HepG2 (cell line): ENCODE measurements at regions not wholly inside any gene's neighbourhood (a gene's known extent, or its start where the extent isn't known, plus 50 kb on each side); places are given as distances from the start of the nearest gene placed in this dataset.
A peak's percentile ranks its signal among the peaks of the same experiment; 100 is the strongest.

Source experiments
- ATAC-seq: fragments of 200-7000 bp; cut with Tn5 transposase; 3 replicates; pipeline ENCODE4 v1.9.1; 2020; ENCODE audit warnings: mild to moderate bottlenecking, moderate library complexity
- BruUV-seq: library from RNA; stranded (reverse); fragments of 400-500 nt; replicated peaks from 2 replicates; lab custom pipeline; 2021; lab: Mats Ljungman, UMichigan
- CTCF ChIA-PET: fragments of 300-600 bp; formaldehyde crosslinking; extraction: SDS; loops from one replicate; lab custom pipeline; 2021; ENCODE audit warnings: low total read pairs, inconsistent platforms, low intra/inter-chr PET ratio; lab: Yijun Ruan, JAX
- POLR2A ChIA-PET: fragments of 350-600 bp; sonication (Branson Sonifier 250); formaldehyde crosslinking; loops from one replicate; lab custom pipeline; 2020; ENCODE audit warnings: antibody characterized with exemption, inconsistent platforms; lab: Yijun Ruan, JAX
- DNase-seq: peaks from one replicate; pipeline ENCODE4 v3.0.0-alpha.2; 2015; ENCODE audit warnings: low spot score
- FAIRE-seq: peaks from 3 replicates; lab custom pipeline; 2011; peaks lifted over from hg19 to GRCh38; lab: Jason Lieb, UNC
- H2AFZ ChIP-seq: one replicate; pipeline ENCODE4 v1.6.1; 2011; ENCODE audit warnings: low read length, inconsistent platforms
- H3K27ac ChIP-seq: fragments of 300-600 bp; 3 replicates; pipeline ENCODE4 v1.8.0; 2011; ENCODE audit warnings: mixed run types, mild to moderate bottlenecking, mixed read lengths, low read length, inconsistent platforms; ENCODE audit not compliant: insufficient read depth; ENCODE audit errors: extremely low read length
- H3K27me3 ChIP-seq, 2 experiments: fragments of 200-600 bp in 1 of 2; 2 replicates in 1 of 2; 3 replicates in 1 of 2; pipeline versions ENCODE4 v1.6.0 to v1.8.0; 2011; ENCODE audit warnings: low read length in 2 of 2, mild to moderate bottlenecking in 2 of 2, moderate library complexity in 2 of 2, inconsistent platforms in 1 of 2; ENCODE audit not compliant: insufficient read depth in 2 of 2, control insufficient read depth in 1 of 2
- H3K36me3 ChIP-seq, 2 experiments: fragments of 200-600 bp in 1 of 2; replicated peaks in 1 of 2; 2 replicates in 1 of 2; 3 replicates in 1 of 2; pipeline versions ENCODE4 v1.5.1 to v1.8.0; 2011; ENCODE audit warnings: low read length in 2 of 2, inconsistent platforms in 1 of 2; ENCODE audit not compliant: insufficient read depth in 2 of 2, control insufficient read depth in 1 of 2
- H3K4me1 ChIP-seq: 2 replicates; pipeline ENCODE4 v1.5.1; 2012; ENCODE audit warnings: low read length, inconsistent platforms; ENCODE audit not compliant: insufficient read depth
- H3K4me2 ChIP-seq: 2 replicates; pipeline ENCODE4 v1.6.0; 2011; ENCODE audit warnings: low read depth, low read length, inconsistent platforms
- H3K4me3 ChIP-seq, 3 experiments: fragments of 200-600 bp in 1 of 3; sonication (generic), shearing (Covaris generic) in 1 of 3; replicated peaks in 1 of 3; 2 replicates each; pipeline ENCODE4 v1.5.1; 2011 to 2016; ENCODE audit warnings: low read length in 3 of 3, inconsistent platforms in 2 of 3, low read depth in 2 of 3, mild to moderate bottlenecking in 2 of 3, control low read depth in 1 of 3, mixed read lengths in 1 of 3; ENCODE audit not compliant: insufficient read depth in 1 of 3
- H3K79me2 ChIP-seq: one replicate; pipeline ENCODE4 v1.6.1; 2011; ENCODE audit warnings: low read length, inconsistent platforms; ENCODE audit not compliant: insufficient read depth
- H3K9ac ChIP-seq: 2 replicates; pipeline ENCODE4 v1.6.0; 2011; ENCODE audit warnings: mild to moderate bottlenecking, low read depth, low read length, inconsistent platforms; ENCODE audit not compliant: insufficient read depth
- H3K9me3 ChIP-seq: 2 replicates; pipeline ENCODE4 v1.5.1; 2012; ENCODE audit warnings: mild to moderate bottlenecking, low read length
- H4K20me1 ChIP-seq: 2 replicates; pipeline ENCODE4 v1.6.0; 2011; ENCODE audit warnings: inconsistent platforms, mild to moderate bottlenecking, low read length, moderate library complexity; ENCODE audit not compliant: insufficient read depth
- MAFF ChIP-seq: IDR thresholded peaks from 2 replicates; pipeline ENCODE4 v1.6.1; 2011; ENCODE audit warnings: low read depth, low read length, improper control_type of control experiment
- MAFK ChIP-seq, 2 experiments: IDR thresholded peaks in 1 of 2; conservative IDR thresholded peaks in 1 of 2; 2 replicates each; pipeline ENCODE4 v1.6.1; 2011; ENCODE audit warnings: improper control_type of control experiment in 2 of 2, low read length in 2 of 2
- ZNF180 ChIP-seq: sonication (generic); formaldehyde crosslinking; IDR thresholded peaks from 2 replicates; pipeline ENCODE4 v1.4.0; 2020; ENCODE audit warnings: low read depth, missing genetic modification reagents, borderline replicate concordance
- WGBS: methylation state at CpG from one replicate; pipeline ENCODE4 v1.1.6; 2017; ENCODE audit warnings: low lambda C conversion rate; 5-methylcytosine and 5-hydroxymethylcytosine counted together
- in situ Hi-C: cut with HindIII; loops from 2 replicates; pipeline ENCODE4 v1.10.0; 2017; ENCODE audit warnings: low pct_unique_long_range_greater_than_20kb; ENCODE audit not compliant: extremely low pct_ligation_motif_present
- intact Hi-C: fragments of 100-400 bp; cut with micrococcal nuclease; formaldehyde crosslinking; loops from one replicate; pipeline ENCODE4 v1.10.0; 2022; ENCODE audit not compliant: unreplicated experiment
- TF ChIP-seq, protein P1 (sequence below): sonication (generic); formaldehyde crosslinking; IDR thresholded peaks from 2 replicates; pipeline ENCODE4 v1.8.0; 2022; ENCODE audit warnings: mild to moderate bottlenecking, missing genetic modification reagents
- TF ChIP-seq, protein P2 (sequence below): IDR thresholded peaks from 2 replicates; pipeline ENCODE4 v1.6.1; 2016

DNA sequence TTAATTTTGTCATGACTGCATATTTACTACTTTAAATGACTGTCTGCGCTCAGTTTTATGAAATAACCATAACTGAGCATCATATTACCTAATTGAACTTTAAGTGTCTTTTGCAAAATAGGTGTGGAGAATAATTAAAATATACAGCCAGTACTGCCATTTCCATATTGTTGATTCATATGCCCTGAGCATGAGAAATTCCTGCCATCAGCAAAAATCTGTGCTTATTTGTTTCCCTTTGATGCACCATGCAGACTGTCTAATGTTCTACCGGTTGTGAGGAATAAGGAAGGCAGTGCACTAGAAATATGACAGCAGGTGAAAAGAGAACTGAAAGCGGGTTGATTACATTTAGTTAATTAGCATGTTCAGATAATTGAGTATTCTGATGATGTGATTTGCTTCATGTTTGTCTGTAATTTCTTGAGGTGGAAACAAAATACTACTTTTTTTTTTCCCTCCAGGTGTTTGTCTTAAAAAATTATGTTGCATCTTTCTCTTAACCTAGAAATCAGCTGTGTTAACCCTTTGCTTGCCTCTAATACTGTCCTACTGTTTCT, 229.4 kb upstream of the AZI2 start:
- H3K27me3 ChIP-seq: peaks cover 1 to 14% of the 10 kb centered on the region in 2 experiments; a peak in 1 of 5 replicates

DNA sequence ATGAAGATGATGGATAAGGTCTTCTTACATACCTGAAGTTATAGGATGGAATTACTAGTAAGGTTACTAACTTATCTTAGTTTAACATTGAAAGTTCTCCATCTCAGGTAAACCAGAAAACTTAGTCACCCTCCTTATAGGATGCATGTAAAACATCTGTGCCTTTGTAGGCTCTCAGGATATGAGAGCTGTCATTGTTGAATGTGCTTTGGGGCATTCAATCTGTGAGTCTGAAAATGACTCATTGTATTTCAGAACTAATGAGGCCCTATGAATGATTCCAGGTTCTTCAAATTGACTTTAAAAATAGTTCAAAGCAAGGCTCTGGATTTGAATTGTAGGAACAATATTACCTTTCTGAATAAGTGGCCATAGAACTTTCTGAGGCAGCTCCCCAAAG, 237.7 kb upstream of the AZI2 start:
- POLR2A ChIA-PET: no interaction called here
- intact Hi-C loops: no loop called here
- Histone ChIP-seq H3K4me3 (no peak overlapping the region), H2AFZ (no peak overlapping the region), H3K27ac (no peak overlapping the region), H3K27me3 (no peaks in the 10 kb centered on the region), H3K36me3 (no peaks in the 10 kb centered on the region), H4K20me1 (no peaks in the 10 kb centered on the region), H3K9me3 (no peaks in the 10 kb centered on the region), H3K9ac (no peak overlapping the region), H3K79me2 (no peaks in the 10 kb centered on the region), H3K4me1 (no peaks in the 10 kb centered on the region), H3K4me2 (no peak overlapping the region)
- no peak for FAIRE-seq
- ATAC-seq: no peak
- BruUV-seq: no TSS peak
- TF ChIP-seq, protein P1, sequence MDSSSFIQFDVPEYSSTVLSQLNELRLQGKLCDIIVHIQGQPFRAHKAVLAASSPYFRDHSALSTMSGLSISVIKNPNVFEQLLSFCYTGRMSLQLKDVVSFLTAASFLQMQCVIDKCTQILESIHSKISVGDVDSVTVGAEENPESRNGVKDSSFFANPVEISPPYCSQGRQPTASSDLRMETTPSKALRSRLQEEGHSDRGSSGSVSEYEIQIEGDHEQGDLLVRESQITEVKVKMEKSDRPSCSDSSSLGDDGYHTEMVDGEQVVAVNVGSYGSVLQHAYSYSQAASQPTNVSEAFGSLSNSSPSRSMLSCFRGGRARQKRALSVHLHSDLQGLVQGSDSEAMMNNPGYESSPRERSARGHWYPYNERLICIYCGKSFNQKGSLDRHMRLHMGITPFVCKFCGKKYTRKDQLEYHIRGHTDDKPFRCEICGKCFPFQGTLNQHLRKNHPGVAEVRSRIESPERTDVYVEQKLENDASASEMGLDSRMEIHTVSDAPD (CRISPR knock-in tag): no peak
- TF ChIP-seq ZNF180 (CRISPR knock-in tag): no peak
- CTCF ChIA-PET: no interaction called here
- in situ Hi-C loops: no loop called here
- DNase-seq: no peak

More for the DNA sequence above, 229.4 kb upstream of the AZI2 start:
- no peaks in the 10 kb centered on the region for H3K79me2 ChIP-seq
- in situ Hi-C loops: no loop called here
- no peaks in the 10 kb centered on the region for H3K9me3 ChIP-seq
- intact Hi-C loops: no loop called here
- POLR2A ChIA-PET: no interaction called here
- H3K4me3 ChIP-seq: no peak overlapping the region
- no peak overlapping the region for H3K4me2 ChIP-seq
- H2AFZ ChIP-seq: no peak overlapping the region
- TF ChIP-seq, protein P2, sequence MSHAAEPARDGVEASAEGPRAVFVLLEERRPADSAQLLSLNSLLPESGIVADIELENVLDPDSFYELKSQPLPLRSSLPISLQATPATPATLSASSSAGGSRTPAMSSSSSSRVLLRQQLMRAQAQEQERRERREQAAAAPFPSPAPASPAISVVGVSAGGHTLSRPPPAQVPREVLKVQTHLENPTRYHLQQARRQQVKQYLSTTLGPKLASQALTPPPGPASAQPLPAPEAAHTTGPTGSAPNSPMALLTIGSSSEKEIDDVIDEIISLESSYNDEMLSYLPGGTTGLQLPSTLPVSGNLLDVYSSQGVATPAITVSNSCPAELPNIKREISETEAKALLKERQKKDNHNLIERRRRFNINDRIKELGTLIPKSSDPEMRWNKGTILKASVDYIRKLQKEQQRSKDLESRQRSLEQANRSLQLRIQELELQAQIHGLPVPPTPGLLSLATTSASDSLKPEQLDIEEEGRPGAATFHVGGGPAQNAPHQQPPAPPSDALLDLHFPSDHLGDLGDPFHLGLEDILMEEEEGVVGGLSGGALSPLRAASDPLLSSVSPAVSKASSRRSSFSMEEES: no peak
- TF ChIP-seq MAFF (0 out of 2 replicates have a peak, but pooled peaks have one; percentile 38), MAFK (conservative IDR thresholded peaks at IDR 0.05 in 1 of 2, IDR thresholded peaks at IDR 0.05 in 1 of 2; ENCODE audit: low read length in 2 of 2) (peak; percentile 38 to 52; a peak in 2 of 4 replicates)
- no peak overlapping the region for H3K9ac ChIP-seq
- no peaks in the 10 kb centered on the region for H4K20me1 ChIP-seq
- no peaks in the 10 kb centered on the region for H3K4me1 ChIP-seq
- no peak for DNase-seq
- 2% methylated on average over 3 of the region's 3 CpGs for WGBS
- CTCF ChIA-PET: no interaction called here
- H3K36me3 ChIP-seq: no peaks in the 10 kb centered on the region
- FAIRE-seq: no peak
- no peak for ATAC-seq
- BruUV-seq: no TSS peak
- no peak overlapping the region for H3K27ac ChIP-seq
